Mammary epithelial cell (primary cell): ENCODE measurements at regions not wholly inside any gene's neighbourhood (a gene's known extent, or its start where the extent isn't known, plus 50 kb on each side); places are given as distances from the start of the nearest gene placed in this dataset.

Experiments used
- EZH2 ChIP-seq: IDR thresholded peaks from 2 replicates; pipeline ENCODE4 v1.6.1; 2012; ENCODE audit warnings: low read length, inconsistent platforms, borderline replicate concordance
- TF ChIP-seq, protein P1 (sequence below), 2 donors: IDR thresholded peaks in 1 of 2; conservative IDR thresholded peaks in 1 of 2; 2 replicates each; pipeline ENCODE4 v1.5.1; 2011 to 2012; ENCODE audit warnings: inconsistent platforms in 2 of 2, low read length in 2 of 2, mild to moderate bottlenecking in 2 of 2, control low read depth in 1 of 2, low read depth in 1 of 2; ENCODE audit not compliant: insufficient read depth in 1 of 2; ENCODE audit errors: extremely low read depth in 1 of 2

DNA sequence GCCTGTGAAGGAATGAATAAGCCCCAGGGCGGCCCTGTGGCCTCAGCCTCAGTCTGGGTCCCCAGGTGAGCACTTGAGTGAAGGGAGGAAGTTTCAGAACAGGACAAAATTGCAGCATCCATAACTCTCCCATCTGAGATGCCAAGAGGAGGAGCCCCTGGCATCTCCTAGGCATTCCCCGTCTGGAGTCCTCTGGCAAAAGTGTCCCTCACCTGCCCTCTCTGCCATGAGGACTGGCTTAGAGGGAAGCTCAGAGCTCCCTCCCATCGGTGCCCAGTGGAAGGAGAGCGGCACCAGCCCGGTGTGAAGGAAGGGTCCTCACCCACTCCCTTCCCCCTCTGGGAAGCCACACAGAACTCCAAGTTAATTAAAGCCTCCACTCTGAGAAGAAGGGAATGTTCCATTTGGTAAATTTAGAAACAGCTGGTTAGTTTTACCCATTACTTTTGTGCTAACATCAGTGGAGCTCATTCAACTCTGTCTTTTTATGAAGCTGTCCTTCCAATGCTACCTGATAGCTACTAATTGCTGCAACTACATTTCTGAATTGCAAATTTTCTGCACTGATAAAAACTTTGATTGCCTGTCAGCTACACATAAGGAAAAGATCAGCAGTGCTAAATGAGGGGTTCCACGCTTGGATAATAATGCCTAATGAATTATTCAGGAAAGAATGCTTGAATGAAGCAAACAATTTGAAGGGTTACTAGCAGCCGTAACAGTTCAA is 123.3 kb upstream of the RCN1 start:
- TF ChIP-seq, protein P1, sequence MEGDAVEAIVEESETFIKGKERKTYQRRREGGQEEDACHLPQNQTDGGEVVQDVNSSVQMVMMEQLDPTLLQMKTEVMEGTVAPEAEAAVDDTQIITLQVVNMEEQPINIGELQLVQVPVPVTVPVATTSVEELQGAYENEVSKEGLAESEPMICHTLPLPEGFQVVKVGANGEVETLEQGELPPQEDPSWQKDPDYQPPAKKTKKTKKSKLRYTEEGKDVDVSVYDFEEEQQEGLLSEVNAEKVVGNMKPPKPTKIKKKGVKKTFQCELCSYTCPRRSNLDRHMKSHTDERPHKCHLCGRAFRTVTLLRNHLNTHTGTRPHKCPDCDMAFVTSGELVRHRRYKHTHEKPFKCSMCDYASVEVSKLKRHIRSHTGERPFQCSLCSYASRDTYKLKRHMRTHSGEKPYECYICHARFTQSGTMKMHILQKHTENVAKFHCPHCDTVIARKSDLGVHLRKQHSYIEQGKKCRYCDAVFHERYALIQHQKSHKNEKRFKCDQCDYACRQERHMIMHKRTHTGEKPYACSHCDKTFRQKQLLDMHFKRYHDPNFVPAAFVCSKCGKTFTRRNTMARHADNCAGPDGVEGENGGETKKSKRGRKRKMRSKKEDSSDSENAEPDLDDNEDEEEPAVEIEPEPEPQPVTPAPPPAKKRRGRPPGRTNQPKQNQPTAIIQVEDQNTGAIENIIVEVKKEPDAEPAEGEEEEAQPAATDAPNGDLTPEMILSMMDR (conservative IDR thresholded peaks at IDR 0.05 in 1 of 2, IDR thresholded peaks at IDR 0.05 in 1 of 2; ENCODE audit: extremely low read depth in 1 of 2, insufficient read depth in 1 of 2, low read depth in 1 of 2, low read length in 2 of 2) = no peak
- no peak for TF ChIP-seq EZH2
